Renal cortex interstitium (tissue), 11 donors: ENCODE measurements at regions not wholly inside any gene's neighbourhood (a gene's known extent, or its start where the extent isn't known, plus 50 kb on each side); places are given as distances from the start of the nearest gene placed in this dataset.
"Not testable (repeated sequence)": the region's sequence is repeated elsewhere in the genome, so short reads cannot be mapped to it uniquely, and the experiment has no call there.

Experiments
- DNase-seq, 11 donors: peaks; one replicate each; pipeline ENCODE4 v3.0.0-alpha.2; 2013; ENCODE audit warnings: low read depth in 9 of 11, low spot score in 4 of 11; ENCODE audit errors: extremely low read depth in 1 of 11

GRCh38 chr13:78540058-78540457, 63.3 kb downstream of the POU4F1 start:
- no peak for DNase-seq

- DNase-seq = not testable (repeated sequence)
These were observed 77.3 kb downstream of the POU4F1 start for GRCh38 chr13:78526044-78526443.

- no peak for DNase-seq
These were observed 78.4 kb downstream of the POU4F1 start for GRCh38 chr13:78524936-78525335.

- DNase-seq = no peak
These were observed 82.3 kb downstream of the POU4F1 start for GRCh38 chr13:78521091-78521490.

- no peak for DNase-seq
These were observed 82.9 kb downstream of the POU4F1 start for GRCh38 chr13:78520425-78520824.

- DNase-seq = not testable (repeated sequence)
These were observed 84.9 kb downstream of the POU4F1 start for GRCh38 chr13:78518482-78518881.

- no peak for DNase-seq
These were observed 103.5 kb downstream of the POU4F1 start for GRCh38 chr13:78499802-78500201.

GRCh38 chr13:78497702-78498355, 105.5 kb downstream of the POU4F1 start:
- DNase-seq = no peak

- DNase-seq = no peak
These were observed 111.4 kb downstream of the POU4F1 start for GRCh38 chr13:78491978-78492377.

- not testable (repeated sequence) for DNase-seq
These were observed 113.1 kb downstream of the POU4F1 start for GRCh38 chr13:78490225-78490624.

- no peak for DNase-seq
These were observed 115.6 kb downstream of the POU4F1 start for GRCh38 chr13:78487707-78488106.

- no peak for DNase-seq
These were observed 117.5 kb downstream of the POU4F1 start for GRCh38 chr13:78485803-78486202.

- DNase-seq = no peak
These were observed 125.2 kb downstream of the POU4F1 start for GRCh38 chr13:78478183-78478582.

- DNase-seq = no peak
These were observed 126.4 kb downstream of the POU4F1 start for GRCh38 chr13:78476910-78477309.

- DNase-seq = no peak
These were observed 134.7 kb downstream of the POU4F1 start for GRCh38 chr13:78468621-78469020.

GRCh38 chr13:78465250-78465649, 138.1 kb downstream of the POU4F1 start:
- no peak for DNase-seq

GRCh38 chr13:78460176-78460575, 143.2 kb downstream of the POU4F1 start:
- no peak for DNase-seq

GRCh38 chr13:78443839-78444238, 159.5 kb downstream of the POU4F1 start:
- DNase-seq = no peak

- no peak for DNase-seq
These were observed 165.6 kb downstream of the POU4F1 start for GRCh38 chr13:78437781-78438180.

- DNase-seq = no peak
These were observed 167.0 kb downstream of the POU4F1 start for GRCh38 chr13:78436311-78436710.

- DNase-seq = no peak
These were observed 172.0 kb downstream of the POU4F1 start for GRCh38 chr13:78431328-78431727.
